Lower lobe of right lung (tissue), 2 donors: ENCODE measurements at regions not wholly inside any gene's neighbourhood (a gene's known extent, or its start where the extent isn't known, plus 50 kb on each side); places are given as distances from the start of the nearest gene placed in this dataset.

ENCODE experiments used
- ATAC-seq, 2 donors: fragments of 200-7000 bp; cut with Tn5 transposase; one replicate each; pipeline ENCODE4 v1.9.1; 2020 to 2022; ENCODE audit warnings: mild to moderate bottlenecking in 2 of 2, moderate library complexity in 2 of 2
- DNase-seq: peaks from one replicate; pipeline ENCODE4 v3.0.0-alpha.2; 2020
- H3K27ac ChIP-seq: fragments of 200-600 bp; one replicate; pipeline ENCODE4 v1.8.0; 2022
- H3K27me3 ChIP-seq: fragments of 200-600 bp; one replicate; pipeline ENCODE4 v1.8.0; 2022; ENCODE audit warnings: low read depth
- H3K36me3 ChIP-seq: fragments of 200-600 bp; one replicate; pipeline ENCODE4 v1.8.0; 2022; ENCODE audit warnings: mild to moderate bottlenecking
- H3K4me1 ChIP-seq: fragments of 200-600 bp; one replicate; pipeline ENCODE4 v1.8.0; 2022
- H3K4me3 ChIP-seq: fragments of 200-600 bp; one replicate; pipeline ENCODE4 v1.8.0; 2022; ENCODE audit warnings: mild to moderate bottlenecking
- H3K9me3 ChIP-seq: fragments of 200-600 bp; one replicate; pipeline ENCODE4 v1.8.0; 2022
- CTCF ChIP-seq: fragments of 200-600 bp; IDR thresholded peaks from one replicate; pipeline ENCODE4 v1.8.0; 2022; ENCODE audit warnings: antibody characterized with exemption, mild to moderate bottlenecking
- intact Hi-C: fragments of 100-400 bp; cut with DNase I; formaldehyde crosslinking; loops from one replicate; pipeline ENCODE4 v1.11.0; 2022
- donor health status: DM: no; HTN: yes; CAD: no; lungs with severe emphysema.

DNA sequence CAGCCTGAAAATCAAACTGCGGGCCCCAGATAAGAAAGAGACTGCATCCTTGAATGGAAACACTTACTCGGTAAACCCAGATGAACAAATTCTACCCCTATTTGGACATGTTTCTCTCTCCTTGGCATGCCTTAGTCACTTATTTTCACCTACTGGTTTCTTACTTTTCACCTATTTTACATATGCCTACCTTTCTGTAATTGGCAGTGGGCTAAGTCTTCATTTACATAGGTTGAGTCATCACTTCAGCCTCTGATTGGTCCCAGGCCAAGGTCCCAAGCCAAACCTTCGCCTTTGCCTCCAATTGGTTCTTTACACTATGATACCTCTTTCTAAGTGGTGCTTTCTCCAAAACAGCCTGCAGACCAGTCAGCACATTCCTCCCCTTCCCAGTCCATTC lies 111.3 kb downstream of the DYRK2 start:
- H3K27me3 ChIP-seq: no peaks in the 10 kb centered on the region
- no peaks in the 10 kb centered on the region for H3K36me3 ChIP-seq
- H3K9me3 ChIP-seq: no peaks in the 10 kb centered on the region
- DNase-seq (no peak), ATAC-seq (no peak)
- H3K4me3 ChIP-seq: no peak overlapping the region
- no peaks in the 10 kb centered on the region for H3K4me1 ChIP-seq
- intact Hi-C loops: no loop called here
- TF ChIP-seq CTCF: no peak
- no peak overlapping the region for H3K27ac ChIP-seq

- intact Hi-C loops: no loop called here
- Histone ChIP-seq H3K36me3 (no peaks in the 10 kb centered on the region), H3K27me3 (no peaks in the 10 kb centered on the region), H3K27ac (no peak overlapping the region), H3K4me3 (no peak overlapping the region), H3K9me3 (no peaks in the 10 kb centered on the region), H3K4me1 (no peaks in the 10 kb centered on the region)
- ATAC-seq: no peak
- no peak for DNase-seq
- no peak for TF ChIP-seq CTCF
Measured at GRCh38 chr12:67760586-67761275, 112.2 kb downstream of the DYRK2 start.

- Histone ChIP-seq H3K4me1 (no peaks in the 10 kb centered on the region), H3K27ac (no peak overlapping the region), H3K27me3 (no peaks in the 10 kb centered on the region), H3K4me3 (no peak overlapping the region), H3K36me3 (no peaks in the 10 kb centered on the region), H3K9me3 (no peaks in the 10 kb centered on the region)
- DNase-seq: no peak
- ATAC-seq: no peak
- TF ChIP-seq CTCF: no peak
- intact Hi-C loops: no loop called here
Measured at GRCh38 chr12:67761566-67761965, 113.0 kb downstream of the DYRK2 start.

DNA sequence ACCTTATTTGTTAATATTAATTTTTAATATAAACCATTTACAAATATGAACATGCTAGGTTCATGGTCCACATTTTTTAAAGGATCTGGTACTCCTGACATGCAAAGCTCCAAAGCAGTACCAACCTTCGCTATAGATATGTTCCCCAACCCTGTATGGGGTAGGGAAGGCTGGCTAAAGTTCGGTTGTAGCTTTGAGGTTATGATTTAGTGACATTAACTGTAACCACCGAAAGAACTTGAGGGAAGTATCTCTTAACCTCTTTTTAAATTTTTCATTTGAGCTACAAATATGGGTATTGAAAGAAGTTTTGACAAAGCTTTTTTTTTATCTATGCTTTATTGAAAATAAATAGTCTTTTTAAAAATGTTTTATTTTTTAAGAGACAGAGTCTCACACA lies 115.5 kb downstream of the DYRK2 start:
- no peaks in the 10 kb centered on the region for H3K9me3 ChIP-seq
- no peaks in the 10 kb centered on the region for H3K36me3 ChIP-seq
- intact Hi-C loops: no loop called here
- H3K4me3 ChIP-seq: no peak overlapping the region
- no peak for ATAC-seq
- H3K27me3 ChIP-seq: no peaks in the 10 kb centered on the region
- DNase-seq: no peak
- TF ChIP-seq CTCF: no peak
- no peaks in the 10 kb centered on the region for H3K4me1 ChIP-seq
- no peak overlapping the region for H3K27ac ChIP-seq

GRCh38 chr12:67764946-67765619 lies 116.5 kb downstream of the DYRK2 start:
- no peak overlapping the region for H3K27ac ChIP-seq
- intact Hi-C loops: no loop called here
- DNase-seq (no peak), ATAC-seq (no peak)
- no peak overlapping the region for H3K4me3 ChIP-seq
- no peaks in the 10 kb centered on the region for H3K36me3 ChIP-seq
- H3K9me3 ChIP-seq: no peaks in the 10 kb centered on the region
- no peaks in the 10 kb centered on the region for H3K4me1 ChIP-seq
- no peaks in the 10 kb centered on the region for H3K27me3 ChIP-seq
- TF ChIP-seq CTCF: no peak
